Nucleus accumbens (tissue), 56 donors: ENCODE measurements at regions not wholly inside any gene's neighbourhood (a gene's known extent, or its start where the extent isn't known, plus 50 kb on each side); places are given as distances from the start of the nearest gene placed in this dataset.
"Not testable (repeated sequence)": the region's sequence is repeated elsewhere in the genome, so short reads cannot be mapped to it uniquely, and the experiment has no call there.

Experiments
- DNase-seq, 56 donors: peaks; one replicate each; lab custom pipeline; 2025; lab: John Stamatoyannopoulos, UW

DNA sequence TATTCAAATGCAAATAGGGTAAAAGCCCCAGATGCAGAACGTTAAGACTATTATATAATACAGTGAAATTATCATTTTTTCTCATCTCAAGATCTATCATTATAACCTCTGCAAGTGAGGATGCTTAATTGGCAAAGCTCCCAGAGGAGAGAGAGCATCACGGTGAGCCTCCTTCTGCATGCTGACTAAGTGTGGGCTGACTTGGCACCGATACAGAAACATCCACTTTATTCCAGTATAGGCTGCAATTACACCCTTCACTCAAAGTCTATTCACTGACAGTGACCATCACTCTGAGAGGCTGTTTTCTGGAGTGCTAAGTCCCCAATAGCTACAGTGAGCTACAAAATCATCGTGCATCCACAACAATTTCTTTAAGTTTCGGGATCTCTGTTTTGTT lies 171.1 kb upstream of the NBPF9 start:
- not testable (repeated sequence) for DNase-seq

DNA sequence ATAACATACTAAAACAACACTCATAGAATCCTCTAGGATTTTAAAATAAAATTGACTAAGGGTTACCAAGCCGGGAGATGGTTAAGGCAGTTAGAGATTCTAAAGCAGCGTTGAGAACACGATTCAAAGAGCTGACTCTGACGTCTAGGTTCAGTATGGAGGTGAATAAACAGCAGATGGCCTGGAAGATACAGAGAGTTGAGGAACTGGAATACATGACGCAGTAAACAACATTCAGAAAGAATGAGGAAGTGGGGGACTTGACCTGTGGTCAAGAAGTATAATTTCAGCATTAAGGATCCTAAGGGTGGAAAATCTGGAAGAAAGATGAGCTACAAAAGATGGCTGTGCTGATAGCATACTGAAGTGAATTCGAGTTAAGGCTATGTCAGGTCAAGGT lies 172.5 kb upstream of the NBPF9 start:
- not testable (repeated sequence) for DNase-seq

DNA sequence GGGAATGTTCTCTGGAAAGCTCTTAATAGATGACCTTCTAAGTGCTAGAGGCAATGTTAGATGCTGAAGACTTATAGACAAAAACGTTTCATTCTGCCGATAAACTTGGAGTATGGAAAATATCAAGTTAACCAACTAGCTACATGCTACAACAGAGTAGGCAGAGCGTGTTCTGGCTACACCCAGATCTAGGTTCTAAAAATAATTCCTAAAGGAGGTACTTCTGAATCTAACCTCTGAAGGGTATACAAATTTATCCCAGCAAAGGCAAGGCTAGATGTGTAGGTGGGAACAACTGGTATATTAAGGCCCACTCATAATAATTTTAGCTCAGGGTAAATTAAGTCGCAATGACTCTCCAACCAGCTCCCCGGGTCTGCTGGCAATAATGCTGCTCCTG lies 173.1 kb upstream of the NBPF9 start:
- not testable (repeated sequence) for DNase-seq

DNA sequence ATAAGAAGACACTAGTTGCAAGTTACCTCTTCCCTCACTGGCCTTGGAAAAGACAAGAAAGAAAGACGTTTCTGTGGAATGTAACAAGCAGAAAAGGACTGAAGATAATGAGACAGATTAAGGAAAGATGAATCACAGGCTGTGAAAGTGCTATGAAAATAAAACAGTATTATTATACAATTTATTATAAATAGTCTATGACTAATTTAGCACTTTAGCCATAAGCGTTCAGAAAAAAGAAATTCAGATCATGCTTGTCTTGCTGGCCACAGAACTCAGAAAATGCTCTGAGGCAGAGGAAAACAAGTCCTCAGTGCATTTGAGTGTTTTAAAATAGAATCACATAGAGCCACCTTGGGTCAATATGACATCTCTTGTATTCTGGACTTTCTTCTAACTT lies 174.8 kb upstream of the NBPF9 start:
- DNase-seq, result not testable (repeated sequence)

DNA sequence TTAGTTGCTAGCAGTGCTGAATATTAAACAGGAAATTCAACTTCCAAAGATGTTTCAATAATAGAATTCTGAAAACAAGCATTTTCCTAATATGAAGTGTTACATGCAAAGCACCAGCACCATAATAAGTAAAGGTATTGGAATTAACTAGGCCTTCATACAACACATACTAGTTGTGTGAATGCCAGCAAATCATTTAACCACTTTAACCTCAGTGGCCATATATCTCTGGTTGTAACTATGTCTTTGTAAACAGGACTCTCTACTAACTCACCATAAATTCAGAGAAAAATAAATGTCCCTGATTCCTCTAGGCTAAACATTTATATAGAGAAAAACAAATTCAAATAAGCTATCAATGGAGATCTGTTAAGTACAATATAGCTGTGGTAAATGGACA lies 175.7 kb upstream of the NBPF9 start:
- DNase-seq, result not testable (repeated sequence)

DNA sequence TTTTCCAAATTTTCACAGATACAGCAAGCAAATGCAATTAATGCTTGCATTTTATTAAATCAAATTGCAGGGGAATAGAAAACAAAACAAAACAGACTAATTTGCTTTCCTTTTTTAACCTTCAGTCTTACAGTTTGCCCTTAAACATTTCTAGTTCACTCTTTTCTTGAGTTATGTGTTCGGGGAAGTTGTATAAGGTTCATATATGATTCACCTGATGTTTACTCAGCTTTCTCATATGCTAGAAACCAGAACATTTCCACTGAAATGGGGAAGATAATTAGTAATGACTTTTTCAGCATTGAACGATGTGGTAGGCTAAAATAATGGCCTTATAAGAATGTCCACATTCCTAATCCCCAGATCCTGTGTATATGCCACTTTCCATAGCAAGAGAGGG lies 176.2 kb upstream of the NBPF9 start:
- DNase-seq, result not testable (repeated sequence)

DNA sequence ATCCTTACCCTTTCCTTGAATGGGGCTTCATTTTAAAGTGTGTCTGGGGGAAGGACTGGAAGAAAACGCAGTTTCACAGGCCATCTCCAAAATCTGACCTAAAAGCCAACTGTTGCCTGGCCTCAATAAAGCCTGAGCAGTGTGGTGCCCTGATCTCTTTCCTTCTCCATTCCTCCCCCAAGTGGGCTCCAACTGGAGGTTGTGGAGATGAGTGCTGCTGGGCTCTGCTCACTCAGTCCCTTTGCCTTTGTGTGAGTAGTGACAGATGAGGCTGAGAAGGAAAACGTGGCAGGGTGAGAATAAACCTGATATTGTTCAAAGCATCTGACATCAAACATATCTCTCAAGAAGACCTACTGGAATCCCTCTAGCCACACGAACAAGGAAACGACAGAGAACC lies 181.4 kb upstream of the NBPF9 start:
- not testable (repeated sequence) for DNase-seq

DNA sequence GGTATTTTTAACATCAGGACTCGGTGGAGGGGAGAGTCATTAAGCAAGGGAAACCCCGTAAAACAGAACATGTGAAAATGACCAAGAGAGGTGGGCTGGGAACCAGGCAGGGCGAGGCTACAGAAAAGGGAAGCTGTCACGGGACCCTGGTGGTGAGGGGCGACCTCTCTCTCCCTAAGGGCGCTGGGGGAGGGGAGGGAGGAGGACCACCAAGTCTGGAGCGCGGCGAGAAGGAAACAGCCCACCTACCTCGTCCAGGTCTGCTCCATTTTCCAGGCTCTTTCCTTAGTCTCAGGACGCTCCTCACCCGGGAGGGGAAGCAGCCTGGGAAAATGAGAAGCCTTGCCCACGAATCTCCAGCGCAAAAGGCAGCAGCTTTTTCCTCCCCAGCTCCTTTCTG lies 181.9 kb upstream of the NBPF9 start:
- not testable (repeated sequence) for DNase-seq

DNA sequence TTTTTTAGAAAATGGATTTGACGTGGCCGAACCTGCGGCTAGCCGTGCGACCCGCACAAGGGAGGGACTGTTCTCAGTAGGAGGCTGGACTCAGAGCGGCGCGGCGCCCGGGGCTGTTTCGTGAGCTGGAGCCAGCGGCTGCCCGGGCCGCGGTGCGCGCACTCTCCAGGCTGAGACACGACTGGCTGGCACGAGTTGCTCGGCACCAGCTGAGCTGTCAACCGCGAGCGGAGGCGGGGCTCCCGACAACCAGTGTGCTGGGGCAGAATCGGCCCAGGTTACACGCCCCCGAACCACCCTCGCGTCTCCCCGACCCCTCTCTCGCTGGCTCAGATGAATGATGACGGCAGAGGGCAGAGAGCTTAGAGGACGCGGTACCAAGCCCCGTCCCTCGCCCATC lies 182.3 kb upstream of the NBPF9 start:
- DNase-seq, result not testable (repeated sequence)

DNA sequence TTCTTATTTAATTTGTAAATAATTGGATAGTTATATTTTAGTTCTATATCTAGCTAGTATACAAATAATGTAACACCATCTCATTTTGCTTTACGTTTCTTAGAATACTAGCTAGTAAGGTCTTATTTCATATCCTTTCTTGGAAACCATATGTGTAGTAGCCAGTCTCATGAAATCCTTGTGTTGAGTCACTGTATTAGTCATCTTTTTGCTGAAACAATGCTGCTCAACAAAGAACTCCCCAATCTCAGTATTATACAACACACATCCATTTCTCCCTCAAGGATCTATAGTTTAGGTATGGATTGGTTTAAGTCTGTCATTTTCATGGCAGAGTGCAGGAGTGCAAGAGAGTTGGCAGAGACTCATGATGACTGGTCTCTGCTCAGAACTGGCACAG lies 185.2 kb upstream of the NBPF9 start:
- DNase-seq, result not testable (repeated sequence)

DNA sequence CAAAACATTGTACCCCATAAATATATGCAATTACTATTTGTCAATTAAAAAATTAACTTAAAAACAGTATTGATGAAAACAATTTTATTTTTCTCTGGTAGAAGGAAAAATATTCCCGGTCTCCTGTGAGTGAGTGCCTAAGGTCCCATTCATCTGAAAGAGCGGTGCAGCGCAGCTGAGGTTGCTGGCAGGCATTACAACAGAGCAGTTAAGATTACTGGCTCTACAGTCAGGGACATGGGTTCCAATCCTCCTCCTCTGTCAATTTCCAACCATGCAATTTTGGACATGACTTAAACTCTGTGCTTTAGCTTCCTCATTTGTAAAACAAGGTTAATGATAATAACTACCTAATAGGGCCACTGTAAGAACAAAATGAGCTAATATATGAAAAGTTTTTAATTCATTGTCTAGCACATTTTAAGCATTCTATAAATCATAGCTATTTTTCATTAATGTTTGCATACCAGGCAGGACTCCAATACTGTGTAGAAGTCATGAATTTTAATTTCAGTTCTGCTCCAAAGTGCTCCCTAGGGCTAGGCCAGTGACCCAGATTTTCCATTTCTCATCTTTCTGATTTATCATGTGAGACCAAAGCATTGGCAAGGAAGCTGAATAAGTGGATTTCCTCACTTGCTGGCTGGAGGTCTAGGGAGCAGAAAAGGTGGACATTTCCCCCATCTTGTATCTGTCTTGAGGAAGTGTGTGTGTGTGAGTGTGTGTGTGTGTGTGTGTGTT lies 174.2 kb upstream of the NBPF19 start:
- not testable (repeated sequence) for DNase-seq

DNA sequence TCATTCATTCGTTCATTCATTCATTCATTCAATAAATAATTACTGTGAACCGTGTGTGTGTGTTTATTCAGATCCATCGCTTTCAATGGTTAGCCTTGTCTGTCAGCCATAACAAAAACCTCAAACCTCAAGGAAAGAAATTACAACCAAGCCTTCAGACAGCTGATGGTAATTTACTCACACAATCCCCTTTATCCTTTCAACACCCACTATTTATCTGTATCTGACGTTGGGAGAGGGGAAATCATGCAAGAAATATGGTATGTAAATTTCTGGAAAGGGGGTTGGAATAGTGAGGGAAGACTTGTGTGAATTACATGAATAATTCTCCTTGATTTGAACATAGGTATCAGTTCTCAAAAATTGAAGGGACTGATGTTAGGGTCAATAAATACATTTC lies 173.6 kb upstream of the NBPF19 start:
- DNase-seq, result not testable (repeated sequence)

DNA sequence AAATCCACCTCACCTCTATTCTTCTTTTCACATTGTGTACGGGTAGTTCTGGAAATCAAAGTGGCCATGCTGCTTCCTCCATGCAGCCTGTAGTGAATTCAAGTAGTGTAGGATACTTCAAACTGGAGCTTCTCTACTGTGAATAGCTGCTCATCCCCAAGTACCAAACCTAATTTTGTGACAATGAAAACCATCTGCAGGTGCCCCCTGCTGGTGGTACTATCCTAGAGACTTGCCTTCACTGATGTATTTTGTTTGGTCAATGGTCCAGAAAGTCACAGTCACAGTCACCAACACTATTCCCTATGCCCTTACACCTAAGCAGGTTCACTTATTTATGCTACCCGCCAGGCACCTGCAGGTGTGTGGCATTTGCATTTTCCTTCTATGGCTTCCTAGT lies 170.0 kb upstream of the NBPF19 start:
- not testable (repeated sequence) for DNase-seq

DNA sequence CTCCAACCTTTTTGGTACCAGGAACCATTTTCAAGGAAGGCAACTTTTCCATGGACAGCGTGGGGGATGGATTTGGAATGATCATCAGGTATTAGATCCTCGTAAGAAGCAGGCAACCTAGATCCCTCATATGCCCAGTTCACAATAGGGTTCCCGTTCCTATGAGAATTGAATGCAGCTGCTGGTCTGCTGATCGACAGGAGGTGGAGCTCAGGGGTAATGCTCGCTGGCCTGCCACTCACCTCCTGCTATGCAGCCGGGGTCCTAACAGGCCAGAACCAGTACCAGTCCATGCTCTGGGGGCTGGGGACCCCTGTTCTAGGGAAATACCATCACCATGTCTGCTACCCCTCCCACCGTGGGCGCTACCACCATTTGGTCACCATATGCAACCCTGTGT lies 167.2 kb upstream of the NBPF19 start:
- not testable (repeated sequence) for DNase-seq

DNA sequence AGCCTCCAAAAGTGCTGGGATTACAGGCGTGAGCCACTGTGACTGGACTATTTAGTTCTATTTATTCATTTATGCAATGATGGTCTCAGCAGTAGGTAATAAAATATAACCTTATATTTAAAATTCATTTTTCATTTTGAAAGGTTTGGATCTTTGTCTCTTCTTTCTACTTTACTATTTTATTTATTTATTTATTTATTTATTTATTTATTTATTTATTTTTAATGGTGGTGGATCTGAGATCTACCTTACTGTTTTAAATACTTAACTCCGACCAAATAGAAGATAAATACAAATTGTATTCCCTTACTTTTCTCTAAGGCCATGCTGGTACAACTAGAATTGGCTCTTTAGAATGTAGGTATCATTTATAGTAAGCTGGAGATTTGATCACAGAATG lies 159.9 kb upstream of the NBPF19 start:
- DNase-seq, result not testable (repeated sequence)

DNA sequence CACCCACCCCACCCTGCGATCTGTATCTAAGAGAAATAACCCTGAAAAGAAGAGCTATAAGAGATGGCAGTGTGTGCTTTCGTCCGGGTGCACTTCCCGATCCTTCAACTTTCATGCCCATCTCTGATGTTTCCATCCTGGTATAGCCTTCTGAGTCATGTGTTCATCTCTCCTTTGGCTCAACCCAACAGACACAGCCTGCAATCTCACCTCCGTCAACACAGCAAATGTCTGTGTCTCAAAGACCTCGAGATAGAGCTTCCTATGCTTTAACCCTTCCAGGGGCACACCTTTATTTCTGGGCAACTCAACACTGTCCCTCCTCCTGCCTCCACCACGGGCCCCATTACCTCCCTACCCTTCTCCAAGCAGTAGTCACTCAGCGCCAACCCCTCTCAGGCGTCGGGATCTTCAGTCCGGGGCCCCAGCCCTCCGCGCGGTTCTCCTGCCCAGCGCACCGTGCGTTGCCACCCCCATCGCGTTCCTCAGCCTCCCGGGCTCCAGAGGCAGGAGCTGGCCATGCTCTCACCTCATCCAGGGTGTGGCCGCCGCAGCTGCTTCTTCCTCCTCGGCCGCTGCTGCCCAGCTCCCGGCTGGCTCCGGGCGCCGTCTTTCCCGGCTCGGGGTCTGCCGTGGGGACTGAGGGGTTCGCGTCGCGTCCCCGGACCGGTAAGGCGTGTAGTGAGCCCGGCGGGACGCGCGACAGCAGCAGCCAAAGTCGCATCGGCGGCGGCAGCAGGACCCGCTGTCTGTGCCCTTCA lies 153.7 kb upstream of the NBPF19 start:
- DNase-seq, result not testable (repeated sequence)

DNA sequence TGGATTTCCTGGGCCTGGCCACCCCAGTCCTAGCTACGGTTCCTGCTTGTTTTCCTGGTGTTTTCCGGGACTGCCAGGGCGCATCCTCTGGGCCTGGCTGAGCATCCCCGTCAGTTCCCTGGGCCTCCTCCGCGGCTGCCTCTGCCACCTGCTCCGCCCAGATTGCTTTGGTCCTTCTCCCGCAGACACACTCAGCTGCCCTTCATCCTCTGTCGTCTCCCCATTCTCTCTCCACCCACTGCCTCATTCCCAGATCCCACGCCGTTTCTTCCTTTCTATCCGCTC lies 153.2 kb upstream of the NBPF19 start:
- not testable (repeated sequence) for DNase-seq

DNA sequence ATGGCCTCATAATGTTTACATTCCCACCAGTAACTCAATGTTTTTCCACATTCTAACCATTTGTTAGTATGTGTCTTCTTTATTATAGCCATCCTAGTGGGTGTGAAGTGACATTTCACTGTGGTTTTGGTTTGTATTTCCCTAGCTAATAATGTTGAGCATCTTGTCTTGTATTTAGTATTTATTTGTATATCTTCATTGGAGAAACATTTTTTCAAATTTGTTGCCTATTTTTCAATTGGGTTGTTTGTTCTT lies 144.8 kb upstream of the NBPF19 start:
- DNase-seq, result not testable (repeated sequence)

DNA sequence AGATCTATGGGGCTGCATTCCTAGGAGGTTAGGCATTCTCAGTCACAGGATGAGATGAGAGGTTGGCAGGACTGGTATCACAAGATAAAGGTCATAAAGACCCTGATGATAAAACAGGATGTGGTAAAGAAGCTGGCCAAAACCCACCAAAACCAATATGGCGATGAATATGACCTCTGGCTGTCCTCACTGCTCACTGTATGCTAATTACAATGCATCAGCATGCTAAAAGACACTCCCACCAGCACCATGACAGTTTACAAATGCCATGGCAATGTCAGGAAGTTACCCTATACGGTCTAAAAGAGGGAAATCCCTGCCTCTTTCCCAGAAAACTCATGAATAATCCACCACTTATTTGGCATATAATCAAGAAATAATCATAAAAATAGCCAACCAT lies 138.8 kb upstream of the NBPF19 start:
- DNase-seq, result not testable (repeated sequence)

DNA sequence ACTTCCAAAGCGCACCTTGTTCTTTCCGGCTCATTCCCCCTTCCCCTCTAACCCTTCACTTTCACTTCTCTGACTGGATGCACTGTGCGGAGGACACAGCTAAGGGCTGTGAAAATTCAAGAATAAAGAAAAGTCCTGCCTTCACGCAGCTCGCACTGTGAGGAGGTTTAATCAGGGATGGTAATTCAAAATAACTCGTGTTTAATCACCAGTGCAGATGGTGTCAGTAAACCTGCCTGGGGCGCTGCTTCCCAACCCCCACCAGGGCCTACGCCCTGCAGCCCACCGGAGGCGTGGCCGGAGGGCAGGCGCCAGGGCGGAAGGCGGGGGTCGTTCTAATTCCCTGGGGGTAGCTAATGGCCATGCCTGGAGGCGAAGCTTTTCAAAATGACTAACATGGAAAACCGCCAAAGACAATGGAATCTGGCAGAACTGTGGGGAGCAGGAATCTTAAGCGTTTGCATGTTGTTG lies 136.6 kb upstream of the NBPF19 start:
- DNase-seq, result not testable (repeated sequence)

DNA sequence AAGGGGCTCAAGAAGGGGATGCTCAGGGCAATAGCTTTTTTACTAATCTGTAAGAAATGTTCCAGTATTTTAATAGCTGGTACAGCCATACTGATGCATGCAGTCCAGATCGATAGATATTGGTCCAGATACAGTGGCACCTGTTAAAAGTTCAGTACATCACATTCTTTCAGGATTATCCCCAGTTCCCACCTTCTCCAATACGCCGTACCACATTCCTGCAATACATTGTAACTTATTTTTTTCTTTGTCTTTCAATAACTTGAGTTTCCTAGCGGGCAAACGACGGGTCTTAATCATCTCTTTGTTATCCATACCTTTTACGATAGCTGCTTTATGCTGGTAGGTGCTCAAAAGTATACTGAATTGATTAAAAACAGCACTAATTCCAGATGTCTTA lies 136.1 kb upstream of the NBPF19 start:
- DNase-seq, result not testable (repeated sequence)

DNA sequence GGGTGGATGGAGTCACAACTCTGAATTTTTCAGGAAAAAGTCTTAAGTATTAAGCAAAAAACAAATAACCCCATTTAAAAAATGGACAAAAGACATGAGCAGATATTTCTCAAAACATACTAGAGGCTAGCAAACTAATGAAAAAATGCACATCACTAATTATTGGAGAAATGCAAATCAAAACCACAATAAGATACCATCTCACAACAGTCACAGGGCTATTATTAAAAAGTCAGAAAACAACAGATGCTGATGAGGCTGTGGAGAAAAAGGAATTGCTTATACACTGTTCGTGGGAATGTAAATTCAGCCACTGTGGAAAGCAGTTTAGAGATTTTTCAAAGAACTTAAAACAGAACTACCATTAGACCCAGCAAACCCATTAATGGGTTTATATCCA lies 125.4 kb upstream of the NBPF19 start:
- not testable (repeated sequence) for DNase-seq
